Keratinocyte (primary cell): ENCODE measurements at regions not wholly inside any gene's neighbourhood (a gene's known extent, or its start where the extent isn't known, plus 50 kb on each side); places are given as distances from the start of the nearest gene placed in this dataset.

Experiments used
- CTCF ChIP-seq, 3 experiments: IDR thresholded peaks in 1 of 3; conservative IDR thresholded peaks in 1 of 3; optimal IDR thresholded peaks in 1 of 3; 2 replicates in 2 of 3; 3 replicates in 1 of 3; pipeline versions ENCODE3 to v1.5.1; 2011; ENCODE audit warnings: low read length in 3 of 3, mild to moderate bottlenecking in 3 of 3, moderate library complexity in 2 of 3, control low read depth in 1 of 3, inconsistent platforms in 1 of 3; ENCODE audit not compliant: insufficient read depth in 2 of 3; ENCODE audit errors: extremely low read depth in 1 of 3
- EZH2 ChIP-seq: IDR thresholded peaks from one replicate; pipeline ENCODE4 v1.6.1; 2012; ENCODE audit warnings: inconsistent platforms, mild to moderate bottlenecking, low read length, moderate library complexity

GRCh38 chr12:75748136-75748535 lies 236.7 kb upstream of the KRR1 start:
- TF ChIP-seq CTCF (optimal IDR thresholded peaks at IDR 0.05 in 1 of 3, IDR thresholded peaks at IDR 0.05 in 1 of 3, conservative IDR thresholded peaks at IDR 0.05 in 1 of 3; ENCODE audit: extremely low read depth in 1 of 3, insufficient read depth in 2 of 3, low read length in 3 of 3) (no peak), EZH2 (no peak)
